Left renal pelvis (tissue), 4 donors: ENCODE measurements at regions not wholly inside any gene's neighbourhood (a gene's known extent, or its start where the extent isn't known, plus 50 kb on each side); places are given as distances from the start of the nearest gene placed in this dataset.
"Not testable (repeated sequence)": the region's sequence is repeated elsewhere in the genome, so short reads cannot be mapped to it uniquely, and the experiment has no call there.

ENCODE experiments used
- DNase-seq, 4 donors: peaks; one replicate each; pipeline ENCODE4 v3.0.0-alpha.2; 2013; ENCODE audit warnings: low read depth in 4 of 4, low spot score in 3 of 4

- no peak for DNase-seq
Measured at GRCh38 chr11:134737563-134738510, 325.8 kb upstream of the B3GAT1 start.

- DNase-seq, result no peak
Measured at GRCh38 chr11:134736251-134736947, 324.4 kb upstream of the B3GAT1 start.

GRCh38 chr11:134734894-134735293 is 322.9 kb upstream of the B3GAT1 start:
- no peak for DNase-seq

- no peak for DNase-seq
Measured at GRCh38 chr11:134734141-134734845, 322.3 kb upstream of the B3GAT1 start.

- no peak for DNase-seq
Measured at GRCh38 chr11:134733646-134734045, 321.6 kb upstream of the B3GAT1 start.

GRCh38 chr11:134731213-134731961 is 319.3 kb upstream of the B3GAT1 start:
- no peak for DNase-seq

- DNase-seq, result no peak
Measured at GRCh38 chr11:134730561-134731212, 318.6 kb upstream of the B3GAT1 start.

- no peak for DNase-seq
Measured at GRCh38 chr11:134730101-134730500, 318.1 kb upstream of the B3GAT1 start.

GRCh38 chr11:134728186-134728585 is 316.1 kb upstream of the B3GAT1 start:
- DNase-seq, result no peak

- no peak for DNase-seq
Measured at GRCh38 chr11:134727636-134728035, 315.6 kb upstream of the B3GAT1 start.

GRCh38 chr11:134727204-134727603 is 315.2 kb upstream of the B3GAT1 start:
- no peak for DNase-seq

GRCh38 chr11:134725716-134726639 is 313.9 kb upstream of the B3GAT1 start:
- peak in 1 of 4 donors; percentile 35 for DNase-seq

GRCh38 chr11:134725211-134725610 is 313.2 kb upstream of the B3GAT1 start:
- no peak for DNase-seq

GRCh38 chr11:134724779-134725140 is 312.7 kb upstream of the B3GAT1 start:
- no peak for DNase-seq

- DNase-seq, result no peak
Measured at GRCh38 chr11:134724106-134724778, 312.2 kb upstream of the B3GAT1 start.

- not testable (repeated sequence) for DNase-seq
Measured at GRCh38 chr11:134720691-134721070, 308.6 kb upstream of the B3GAT1 start.

GRCh38 chr11:134719940-134720690 is 308.1 kb upstream of the B3GAT1 start:
- DNase-seq, result not testable (repeated sequence)

GRCh38 chr11:134719397-134719796 is 307.4 kb upstream of the B3GAT1 start:
- no peak for DNase-seq
